Endothelial cell of umbilical vein (primary cell): ENCODE measurements at regions not wholly inside any gene's neighbourhood (a gene's known extent, or its start where the extent isn't known, plus 50 kb on each side); places are given as distances from the start of the nearest gene placed in this dataset.

Source experiments
- BruUV-seq: library from RNA; stranded (reverse); fragments of 400-500 nt; replicated peaks from 2 replicates; lab custom pipeline; 2021; lab: Mats Ljungman, UMichigan
- CTCF ChIA-PET: fragments of 300-600, 350-600 bp; sonication (Branson Sonifier 250); formaldehyde crosslinking; loops from one replicate; lab custom pipeline; 2021; ENCODE audit warnings: antibody characterized with exemption, inconsistent platforms; lab: Charles Lee
- POLR2A ChIA-PET: fragments of 300-600, 350-600 bp; sonication (Branson Sonifier 250); formaldehyde crosslinking; loops from one replicate; lab custom pipeline; 2021; ENCODE audit warnings: antibody characterized with exemption, inconsistent platforms; lab: Charles Lee
- DNase-seq: peaks from one replicate; pipeline ENCODE4 v3.0.0-alpha.2; 2011; ENCODE audit warnings: low read depth, low spot score
- FAIRE-seq: peaks from 2 replicates; lab custom pipeline; 2011; peaks lifted over from hg19 to GRCh38; lab: Jason Lieb, UNC
- H2AFZ ChIP-seq: 2 replicates; pipeline ENCODE4 v1.6.0; 2012; ENCODE audit warnings: low read depth, low read length, control low read depth, inconsistent platforms
- H3K27ac ChIP-seq: 2 replicates; pipeline ENCODE4 v1.5.1; 2011; ENCODE audit warnings: low read depth, mild to moderate bottlenecking, control low read depth, low read length, moderate library complexity; ENCODE audit not compliant: insufficient read depth
- H3K27me3 ChIP-seq, 2 experiments: 2 replicates each; pipeline versions ENCODE4 v1.6.0 to v1.6.1; 2011; ENCODE audit warnings: low read length in 2 of 2, mixed read lengths in 1 of 2; ENCODE audit not compliant: control insufficient read depth in 2 of 2, insufficient read depth in 2 of 2
- H3K36me3 ChIP-seq, 2 experiments: 2 replicates in 1 of 2; 3 replicates in 1 of 2; pipeline ENCODE4 v1.5.1; 2011; ENCODE audit warnings: low read length in 2 of 2, mild to moderate bottlenecking in 1 of 2, moderate library complexity in 1 of 2; ENCODE audit not compliant: control insufficient read depth in 2 of 2, insufficient read depth in 2 of 2; ENCODE audit errors: extremely low read depth in 1 of 2
- H3K4me1 ChIP-seq: 3 replicates; pipeline ENCODE4 v1.5.1; 2011; ENCODE audit warnings: mild to moderate bottlenecking, low read length; ENCODE audit not compliant: control insufficient read depth, insufficient read depth; ENCODE audit errors: extremely low read depth
- H3K4me2 ChIP-seq: 2 replicates; pipeline ENCODE4 v1.6.1; 2011; ENCODE audit warnings: low read length, control low read depth, mixed read lengths; ENCODE audit not compliant: insufficient read depth
- H3K4me3 ChIP-seq, 3 experiments: fragments of 200-600 bp in 1 of 3; sonication (generic), shearing (Covaris generic) in 1 of 3; replicated peaks in 1 of 3; 2 replicates each; pipeline ENCODE4 v1.5.1; 2011 to 2016; ENCODE audit warnings: control low read depth in 3 of 3, low read length in 3 of 3, mild to moderate bottlenecking in 2 of 3, inconsistent platforms in 1 of 3, low read depth in 1 of 3, moderate library complexity in 1 of 3; ENCODE audit not compliant: insufficient read depth in 1 of 3
- H3K79me2 ChIP-seq: 2 replicates; pipeline ENCODE4 v1.6.0; 2012; ENCODE audit warnings: low read length, inconsistent platforms; ENCODE audit not compliant: control insufficient read depth, insufficient read depth
- H3K9ac ChIP-seq: replicated peaks from 2 replicates; pipeline ENCODE3; 2011; ENCODE audit warnings: low read length, control low read depth; ENCODE audit not compliant: insufficient read depth; ENCODE audit errors: extremely low read depth
- H3K9me1 ChIP-seq: replicated peaks from 3 replicates; pipeline ENCODE4 v1.6.0; 2011; ENCODE audit warnings: mild to moderate bottlenecking, low read length; ENCODE audit not compliant: control insufficient read depth, insufficient read depth; ENCODE audit errors: extremely low read depth
- H3K9me3 ChIP-seq: replicated peaks from 2 replicates; pipeline ENCODE4 v1.5.1; 2012; ENCODE audit warnings: low read length, inconsistent platforms; ENCODE audit not compliant: control insufficient read depth, insufficient read depth
- H4K20me1 ChIP-seq: replicated peaks from 2 replicates; pipeline ENCODE3; 2011; ENCODE audit warnings: mild to moderate bottlenecking, low read length; ENCODE audit not compliant: control insufficient read depth, insufficient read depth; ENCODE audit errors: extremely low read depth
- EZH2 ChIP-seq: IDR thresholded peaks from 2 replicates; pipeline ENCODE4 v1.6.1; 2012; ENCODE audit warnings: borderline replicate concordance, low read depth, mild to moderate bottlenecking, moderate library complexity, low read length, inconsistent platforms; ENCODE audit not compliant: severe bottlenecking
- FOS ChIP-seq: IDR thresholded peaks from 2 replicates; pipeline ENCODE4 v1.6.1; 2011; ENCODE audit warnings: mild to moderate bottlenecking, low read length, moderate library complexity, borderline replicate concordance; ENCODE audit not compliant: insufficient read depth
- GATA2 ChIP-seq: IDR thresholded peaks from 2 replicates; pipeline ENCODE4 v1.7.0; 2011; ENCODE audit warnings: low read depth, mild to moderate bottlenecking, moderate library complexity, mixed read lengths, low read length; ENCODE audit not compliant: insufficient read length, insufficient read depth
- JUN ChIP-seq: IDR thresholded peaks from 2 replicates; pipeline ENCODE4 v1.6.1; 2011; ENCODE audit warnings: borderline replicate concordance, low read depth; ENCODE audit not compliant: insufficient read length, insufficient read depth
- MYC ChIP-seq: IDR thresholded peaks from one replicate; pipeline ENCODE4 v1.6.1; 2011; ENCODE audit warnings: mild to moderate bottlenecking, low read depth, low read length
- POLR2A ChIP-seq: IDR thresholded peaks from 2 replicates; pipeline ENCODE4 v1.6.1; 2012; ENCODE audit warnings: low read depth, mild to moderate bottlenecking, control low read depth, low read length
- POLR2AphosphoS5 ChIP-seq: IDR thresholded peaks from 2 replicates; pipeline ENCODE4 v1.6.1; 2012; ENCODE audit warnings: low read depth, mild to moderate bottlenecking, control low read depth, low read length, moderate library complexity; ENCODE audit not compliant: insufficient read depth
- dilution Hi-C: fragments of 300-500 bp; cut with MboI; formaldehyde crosslinking; loops from one replicate; pipeline ENCODE4 v1.15.0; 2019; ENCODE audit warnings: low sequenced_read_pairs; ENCODE audit not compliant: extremely low pct_ligation_motif_present
- intact Hi-C: fragments of 100-400 bp; cut with micrococcal nuclease; formaldehyde crosslinking; loops from one replicate; pipeline ENCODE4 v1.10.0; 2022
- TF ChIP-seq, protein P1 (sequence below), 2 donors: IDR thresholded peaks; 1 replicate in 1 of 2; 2 replicates in 1 of 2; pipeline ENCODE4 v1.5.1; 2011; ENCODE audit warnings: low read length in 2 of 2, mild to moderate bottlenecking in 2 of 2, moderate library complexity in 2 of 2, control low read depth in 1 of 2, inconsistent platforms in 1 of 2, low read depth in 1 of 2; ENCODE audit not compliant: insufficient read depth in 1 of 2; ENCODE audit errors: extremely low read depth in 1 of 2
- TF ChIP-seq, protein P2 (sequence below): IDR thresholded peaks from 2 replicates; pipeline ENCODE4 v1.6.1; 2011; ENCODE audit not compliant: insufficient read depth, insufficient read length

DNA sequence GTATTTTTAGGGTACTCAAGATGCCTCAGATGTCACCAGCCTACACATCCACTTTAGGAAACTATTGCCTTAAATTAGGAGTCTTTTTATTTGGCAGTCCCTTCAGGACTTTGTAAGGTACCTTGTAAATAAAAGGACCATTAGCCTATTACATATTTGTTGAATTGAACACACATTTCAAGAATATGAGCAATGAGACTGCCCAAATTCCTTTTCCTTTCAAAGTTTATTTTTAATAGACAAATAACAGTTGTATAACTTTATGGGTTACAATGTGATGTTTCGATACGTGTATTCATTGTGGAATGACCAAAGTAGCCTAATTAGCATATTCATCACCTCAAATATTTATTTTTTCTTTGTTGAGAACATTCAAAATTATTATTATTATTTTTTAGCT lies 176.7 kb upstream of the PDZRN3 start:
- Histone ChIP-seq H3K27ac (no peak overlapping the region), H4K20me1 (no peaks in the 10 kb centered on the region), H2AFZ (no peak overlapping the region), H3K79me2 (no peaks in the 10 kb centered on the region), H3K4me2 (no peak overlapping the region), H3K4me3 (no peak overlapping the region), H3K9me1 (no peaks in the 10 kb centered on the region), H3K27me3 (no peaks in the 10 kb centered on the region), H3K4me1 (no peaks in the 10 kb centered on the region), H3K9ac (no peak overlapping the region), H3K36me3 (no peaks in the 10 kb centered on the region), H3K9me3 (no peaks in the 10 kb centered on the region)
- TF ChIP-seq FOS: no peak
- TF ChIP-seq, protein P1, sequence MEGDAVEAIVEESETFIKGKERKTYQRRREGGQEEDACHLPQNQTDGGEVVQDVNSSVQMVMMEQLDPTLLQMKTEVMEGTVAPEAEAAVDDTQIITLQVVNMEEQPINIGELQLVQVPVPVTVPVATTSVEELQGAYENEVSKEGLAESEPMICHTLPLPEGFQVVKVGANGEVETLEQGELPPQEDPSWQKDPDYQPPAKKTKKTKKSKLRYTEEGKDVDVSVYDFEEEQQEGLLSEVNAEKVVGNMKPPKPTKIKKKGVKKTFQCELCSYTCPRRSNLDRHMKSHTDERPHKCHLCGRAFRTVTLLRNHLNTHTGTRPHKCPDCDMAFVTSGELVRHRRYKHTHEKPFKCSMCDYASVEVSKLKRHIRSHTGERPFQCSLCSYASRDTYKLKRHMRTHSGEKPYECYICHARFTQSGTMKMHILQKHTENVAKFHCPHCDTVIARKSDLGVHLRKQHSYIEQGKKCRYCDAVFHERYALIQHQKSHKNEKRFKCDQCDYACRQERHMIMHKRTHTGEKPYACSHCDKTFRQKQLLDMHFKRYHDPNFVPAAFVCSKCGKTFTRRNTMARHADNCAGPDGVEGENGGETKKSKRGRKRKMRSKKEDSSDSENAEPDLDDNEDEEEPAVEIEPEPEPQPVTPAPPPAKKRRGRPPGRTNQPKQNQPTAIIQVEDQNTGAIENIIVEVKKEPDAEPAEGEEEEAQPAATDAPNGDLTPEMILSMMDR (IDR thresholded peaks at IDR 0.05; ENCODE audit: extremely low read depth in 1 of 2, insufficient read depth in 1 of 2, low read depth in 1 of 2, low read length in 2 of 2): no peak
- intact Hi-C loops (no loop called here), dilution Hi-C loops (no loop called here)
- no TSS peak for BruUV-seq
- FAIRE-seq: no peak
- ChIA-PET CTCF (no interaction called here), POLR2A (no interaction called here)
- DNase-seq: no peak

DNA sequence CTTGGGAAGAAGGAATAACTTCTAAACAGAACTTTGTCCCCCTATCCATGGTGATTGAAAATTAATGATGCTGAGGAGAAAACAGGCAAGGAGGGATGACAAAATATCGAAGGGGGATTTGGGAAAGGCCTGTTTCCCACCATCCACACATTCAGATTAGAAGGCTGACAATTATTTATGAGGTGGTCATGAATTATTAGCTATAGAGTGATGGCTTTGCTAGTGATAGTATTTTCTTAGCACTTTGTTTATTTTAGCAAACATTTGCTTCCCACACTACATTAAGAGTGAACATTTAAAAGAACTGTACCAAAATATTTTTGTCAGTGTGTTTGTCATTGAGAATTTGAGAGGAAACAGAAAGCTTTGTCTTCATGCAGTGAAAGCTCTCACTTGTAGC lies 172.6 kb upstream of the PDZRN3 start:
- Histone ChIP-seq H3K4me2 (no peak overlapping the region), H4K20me1 (no peaks in the 10 kb centered on the region), H2AFZ (no peak overlapping the region), H3K9ac (no peak overlapping the region), H3K79me2 (no peaks in the 10 kb centered on the region), H3K27me3 (no peaks in the 10 kb centered on the region), H3K27ac (no peak overlapping the region), H3K4me3 (no peak overlapping the region), H3K9me1 (no peaks in the 10 kb centered on the region), H3K36me3 (no peaks in the 10 kb centered on the region), H3K4me1 (no peaks in the 10 kb centered on the region), H3K9me3 (no peaks in the 10 kb centered on the region)
- dilution Hi-C loops (no loop called here), intact Hi-C loops (no loop called here)
- POLR2A ChIA-PET: no interaction called here
- no TSS peak for BruUV-seq
- CTCF ChIA-PET: no interaction called here
- FAIRE-seq: no peak
- DNase-seq: no peak
- no peak for TF ChIP-seq POLR2A
- no peak for TF ChIP-seq EZH2
- TF ChIP-seq GATA2: no peak
- TF ChIP-seq, protein P2, sequence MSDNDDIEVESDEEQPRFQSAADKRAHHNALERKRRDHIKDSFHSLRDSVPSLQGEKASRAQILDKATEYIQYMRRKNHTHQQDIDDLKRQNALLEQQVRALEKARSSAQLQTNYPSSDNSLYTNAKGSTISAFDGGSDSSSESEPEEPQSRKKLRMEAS: no peak
- TF ChIP-seq, protein P1 (IDR thresholded peaks at IDR 0.05; ENCODE audit: extremely low read depth in 1 of 2, insufficient read depth in 1 of 2, low read depth in 1 of 2, low read length in 2 of 2): no peak
- TF ChIP-seq FOS: no peak
- no peak for TF ChIP-seq JUN
- no peak for TF ChIP-seq MYC
- no peak for TF ChIP-seq POLR2AphosphoS5
